K562 (cell line): ENCODE measurements at regions not wholly inside any gene's neighbourhood (a gene's known extent, or its start where the extent isn't known, plus 50 kb on each side); places are given as distances from the start of the nearest gene placed in this dataset.

ENCODE experiments used
- ATAC-seq: fragments of 200-7000 bp; cut with Tn5 transposase; 3 replicates; pipeline ENCODE4 v1.9.1; 2020; ENCODE audit warnings: moderate library complexity
- BruUV-seq: library from RNA; stranded (reverse); fragments of 400-500 nt; replicated peaks from 2 replicates; lab custom pipeline; 2021; lab: Mats Ljungman, UMichigan
- CTCF ChIA-PET: fragments of 300-600 bp; formaldehyde crosslinking; extraction: SDS; loops from one replicate; lab custom pipeline; 2021; ENCODE audit warnings: low intra/inter-chr PET ratio; lab: Yijun Ruan, JAX
- POLR2A ChIA-PET: fragments of 300-600, 350-650 bp; sonication (Branson Sonifier 250); formaldehyde crosslinking; extraction: SDS; loops from one replicate; lab custom pipeline; 2021; ENCODE audit warnings: antibody characterized with exemption, inconsistent platforms; lab: Yijun Ruan, JAX
- DNase-seq, 4 experiments: peaks; one replicate each; pipeline versions ENCODE4 v3.0.0 to v3.0.0-alpha.2; 2011 to 2018; ENCODE audit warnings: low spot score in 3 of 4, mixed read lengths in 3 of 4; ENCODE audit errors: extremely low read depth in 1 of 4
- FAIRE-seq: peaks from 2 replicates; lab custom pipeline; 2011; peaks lifted over from hg19 to GRCh38; lab: Jason Lieb, UNC
- H2AFZ ChIP-seq: 2 replicates; pipeline ENCODE4 v1.6.0; 2011; ENCODE audit warnings: low read depth, low read length, control low read depth, inconsistent platforms
- H3K27ac ChIP-seq: fragments of 200-600 bp; 3 replicates; pipeline ENCODE4 v1.8.0; 2011; ENCODE audit warnings: low read depth, mild to moderate bottlenecking, control low read depth, inconsistent platforms, low read length, moderate library complexity, mixed read lengths; ENCODE audit errors: extremely low read depth
- H3K27me3 ChIP-seq, 2 experiments: fragments of 300-600 bp in 1 of 2; 2 replicates in 1 of 2; 3 replicates in 1 of 2; pipeline versions ENCODE4 v1.6.0 to v1.8.0; 2011; ENCODE audit warnings: inconsistent platforms in 2 of 2, low read length in 2 of 2, mild to moderate bottlenecking in 1 of 2, mixed read lengths in 1 of 2, moderate library complexity in 1 of 2; ENCODE audit not compliant: control insufficient read depth in 2 of 2, insufficient read depth in 2 of 2
- H3K36me3 ChIP-seq: fragments of 300-600 bp; 3 replicates; pipeline ENCODE4 v1.8.0; 2011; ENCODE audit warnings: mild to moderate bottlenecking, low read length, inconsistent platforms; ENCODE audit not compliant: control insufficient read depth, insufficient read depth
- H3K4me1 ChIP-seq, 2 experiments: fragments of 200-600 bp in 1 of 2; replicated peaks in 1 of 2; 2 replicates in 1 of 2; 3 replicates in 1 of 2; pipeline versions ENCODE4 v1.5.1 to v1.8.0; 2011; ENCODE audit warnings: inconsistent platforms in 2 of 2, low read length in 2 of 2, mild to moderate bottlenecking in 1 of 2, mixed read lengths in 1 of 2, moderate library complexity in 1 of 2; ENCODE audit not compliant: control insufficient read depth in 2 of 2, insufficient read depth in 2 of 2
- H3K4me2 ChIP-seq: 2 replicates; pipeline ENCODE4 v1.6.1; 2011; ENCODE audit warnings: low read length, control low read depth, inconsistent platforms, mixed read lengths; ENCODE audit not compliant: insufficient read depth
- H3K4me3 ChIP-seq: fragments of 200-600 bp; sonication (generic), shearing (Covaris generic); 2 replicates; pipeline ENCODE4 v1.5.1; 2016; ENCODE audit warnings: control low read depth, inconsistent platforms
- H3K79me2 ChIP-seq: fragments of 200-600 bp; 3 replicates; pipeline ENCODE4 v1.8.0; 2011; ENCODE audit warnings: low read length, inconsistent platforms; ENCODE audit not compliant: control insufficient read depth, insufficient read depth
- H3K9ac ChIP-seq, 2 experiments: 2 replicates each; pipeline versions ENCODE4 v1.6.0 to v1.6.1; 2011; ENCODE audit warnings: low read depth in 2 of 2, low read length in 2 of 2, control low read depth in 1 of 2, inconsistent platforms in 1 of 2, mild to moderate bottlenecking in 1 of 2, mixed read lengths in 1 of 2; ENCODE audit not compliant: insufficient read depth in 1 of 2
- H3K9me1 ChIP-seq: one replicate; pipeline ENCODE4 v1.6.0; 2011; ENCODE audit warnings: inconsistent platforms, mild to moderate bottlenecking, low read length, moderate library complexity; ENCODE audit not compliant: control insufficient read depth, insufficient read depth
- H3K9me3 ChIP-seq: replicated peaks from 2 replicates; pipeline ENCODE4 v1.5.1; 2011; ENCODE audit warnings: low read depth, low read length, inconsistent platforms; ENCODE audit not compliant: control insufficient read depth, insufficient read depth
- H4K20me1 ChIP-seq: replicated peaks from 2 replicates; pipeline ENCODE4 v1.6.1; 2011; ENCODE audit warnings: low read length, inconsistent platforms, mixed read lengths; ENCODE audit not compliant: control insufficient read depth, insufficient read depth
- FOSL1 ChIP-seq: fragments of 200-800 bp; sonication (Bioruptor generic); conservative IDR thresholded peaks from 2 replicates; pipeline ENCODE4 v1.6.1; 2016; ENCODE audit warnings: missing genetic modification characterization, missing compliant biosample characterization
- PHTF2 ChIP-seq: fragments of 250-450 bp; sonication (Bioruptor Pico); IDR thresholded peaks from 2 replicates; pipeline ENCODE4 v1.5.0; 2021; ENCODE audit warnings: mild to moderate bottlenecking
- WGBS: fragments of 100-300 bp; shearing (Covaris generic); methylation state at CpG from one replicate; pipeline ENCODE4 v1.1.6; 2016; ENCODE audit warnings: low coverage, mixed read lengths; ENCODE audit not compliant: insufficient coverage; ENCODE audit errors: missing lambda C conversion rate; 5-methylcytosine and 5-hydroxymethylcytosine counted together
- in situ Hi-C: fragments of 300-500 bp; cut with MboI; formaldehyde crosslinking; loops from 4 replicates; pipeline ENCODE4 v1.15.0; 2018; ENCODE audit warnings: inconsistent platforms, mixed read lengths
- intact Hi-C: fragments of 100-400 bp; cut with micrococcal nuclease; formaldehyde crosslinking; loops from 2 replicates; pipeline ENCODE4 v1.14.2; 2022
- TF ChIP-seq, protein P1 (sequence below): conservative IDR thresholded peaks from 2 replicates; pipeline ENCODE4 v1.6.1; 2011; ENCODE audit warnings: low read depth, mild to moderate bottlenecking, low read length; ENCODE audit not compliant: control insufficient read depth
- TF ChIP-seq, protein P2 (sequence below): fragments of 250-450 bp; sonication (Bioruptor Pico); IDR thresholded peaks from 2 replicates; pipeline ENCODE4 v1.4.0; 2020; ENCODE audit warnings: mild to moderate bottlenecking, moderate library complexity

DNA sequence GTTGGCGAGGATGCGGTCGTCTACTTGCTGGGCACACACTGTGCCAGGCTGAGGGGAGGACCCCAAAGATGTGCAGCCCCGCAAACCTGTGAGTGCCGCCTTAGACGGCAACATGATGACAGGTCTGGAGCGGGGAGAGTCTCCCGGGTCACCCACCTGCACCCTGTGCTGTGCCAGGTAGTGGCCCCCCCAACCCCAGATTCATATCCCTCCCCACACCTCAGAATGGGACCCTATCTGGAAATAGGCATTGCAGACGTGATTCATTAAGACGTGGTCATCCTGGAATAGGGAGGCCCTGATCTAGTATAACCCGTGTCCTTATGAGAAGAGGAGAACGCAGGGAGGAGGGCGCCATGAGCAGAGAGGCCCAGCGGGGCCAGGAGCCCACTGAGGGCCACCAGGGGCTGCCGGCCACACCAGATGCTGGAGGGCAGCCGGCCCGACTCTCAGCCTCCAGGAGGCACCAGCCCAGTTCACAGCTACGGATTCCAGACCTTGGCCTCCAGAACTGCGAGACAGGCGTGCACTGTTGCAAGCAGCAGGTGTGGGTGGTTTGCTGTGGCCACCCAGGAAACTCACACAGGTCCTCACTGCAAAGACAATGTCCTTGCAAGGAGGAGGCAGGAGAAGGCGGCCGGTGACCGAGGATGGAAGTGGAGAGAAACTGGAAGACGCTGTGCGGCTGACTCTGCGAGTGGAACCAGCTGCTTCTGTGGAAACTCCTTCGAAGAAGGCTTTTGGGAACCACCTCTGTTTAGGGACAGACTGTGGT, 131.9 kb upstream of the LPCAT1 start:
- 5% methylated on average over 26 of the region's 27 CpGs for WGBS
- Histone ChIP-seq H3K4me3 (no peak overlapping the region), H3K9ac (no peak overlapping the region), H3K27me3 (peaks cover 47 to 71% of the 10 kb centered on the region in 2 experiments; a peak in 4 of 5 replicates), H3K4me2 (no peak overlapping the region), H3K79me2 (no peaks in the 10 kb centered on the region), H3K36me3 (no peaks in the 10 kb centered on the region), H3K27ac (no peak overlapping the region), H4K20me1 (peaks cover 10% of the 10 kb centered on the region; the same call in 1 of the 2 replicates), H3K9me3 (no peaks in the 10 kb centered on the region), H2AFZ (no peak overlapping the region), H3K4me1 (peaks cover 0 to 34% of the 10 kb centered on the region in 2 experiments; a peak in 3 of 5 replicates), H3K9me1 (no peaks in the 10 kb centered on the region)
- FAIRE-seq (no peak), DNase-seq (no peak), ATAC-seq (no peak)
- POLR2A ChIA-PET = interaction anchor here (0.6 to 1.0 kb wide), 2 partner anchors 13 to 69 kb away, joined by 3 to 4 read pairs; no protein-coding TSS in a partner anchor
- BruUV-seq = no TSS peak
- CTCF ChIA-PET = no interaction called here
- in situ Hi-C loops = no loop called here
- intact Hi-C loops = no loop called here
- TF ChIP-seq, protein P1, sequence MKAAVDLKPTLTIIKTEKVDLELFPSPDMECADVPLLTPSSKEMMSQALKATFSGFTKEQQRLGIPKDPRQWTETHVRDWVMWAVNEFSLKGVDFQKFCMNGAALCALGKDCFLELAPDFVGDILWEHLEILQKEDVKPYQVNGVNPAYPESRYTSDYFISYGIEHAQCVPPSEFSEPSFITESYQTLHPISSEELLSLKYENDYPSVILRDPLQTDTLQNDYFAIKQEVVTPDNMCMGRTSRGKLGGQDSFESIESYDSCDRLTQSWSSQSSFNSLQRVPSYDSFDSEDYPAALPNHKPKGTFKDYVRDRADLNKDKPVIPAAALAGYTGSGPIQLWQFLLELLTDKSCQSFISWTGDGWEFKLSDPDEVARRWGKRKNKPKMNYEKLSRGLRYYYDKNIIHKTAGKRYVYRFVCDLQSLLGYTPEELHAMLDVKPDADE = no peak
- no peak for TF ChIP-seq PHTF2 (CRISPR knock-in tag)
- TF ChIP-seq, protein P2, sequence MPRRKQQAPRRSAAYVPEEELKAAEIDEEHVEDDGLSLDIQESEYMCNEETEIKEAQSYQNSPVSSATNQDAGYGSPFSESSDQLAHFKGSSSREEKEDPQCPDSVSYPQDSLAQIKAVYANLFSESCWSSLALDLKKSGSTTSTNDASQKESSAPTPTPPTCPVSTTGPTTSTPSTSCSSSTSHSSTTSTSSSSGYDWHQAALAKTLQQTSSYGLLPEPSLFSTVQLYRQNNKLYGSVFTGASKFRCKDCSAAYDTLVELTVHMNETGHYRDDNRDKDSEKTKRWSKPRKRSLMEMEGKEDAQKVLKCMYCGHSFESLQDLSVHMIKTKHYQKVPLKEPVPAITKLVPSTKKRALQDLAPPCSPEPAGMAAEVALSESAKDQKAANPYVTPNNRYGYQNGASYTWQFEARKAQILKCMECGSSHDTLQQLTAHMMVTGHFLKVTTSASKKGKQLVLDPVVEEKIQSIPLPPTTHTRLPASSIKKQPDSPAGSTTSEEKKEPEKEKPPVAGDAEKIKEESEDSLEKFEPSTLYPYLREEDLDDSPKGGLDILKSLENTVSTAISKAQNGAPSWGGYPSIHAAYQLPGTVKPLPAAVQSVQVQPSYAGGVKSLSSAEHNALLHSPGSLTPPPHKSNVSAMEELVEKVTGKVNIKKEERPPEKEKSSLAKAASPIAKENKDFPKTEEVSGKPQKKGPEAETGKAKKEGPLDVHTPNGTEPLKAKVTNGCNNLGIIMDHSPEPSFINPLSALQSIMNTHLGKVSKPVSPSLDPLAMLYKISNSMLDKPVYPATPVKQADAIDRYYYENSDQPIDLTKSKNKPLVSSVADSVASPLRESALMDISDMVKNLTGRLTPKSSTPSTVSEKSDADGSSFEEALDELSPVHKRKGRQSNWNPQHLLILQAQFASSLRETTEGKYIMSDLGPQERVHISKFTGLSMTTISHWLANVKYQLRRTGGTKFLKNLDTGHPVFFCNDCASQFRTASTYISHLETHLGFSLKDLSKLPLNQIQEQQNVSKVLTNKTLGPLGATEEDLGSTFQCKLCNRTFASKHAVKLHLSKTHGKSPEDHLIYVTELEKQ (CRISPR knock-in tag) = no peak
- no peak for TF ChIP-seq FOSL1 (tag)
